OCI-LY3 (cell line): ENCODE measurements at regions not wholly inside any gene's neighbourhood (a gene's known extent, or its start where the extent isn't known, plus 50 kb on each side); places are given as distances from the start of the nearest gene placed in this dataset.

ENCODE experiments used
- H2AFZ ChIP-seq: fragments of 200-600, 300-600 bp; shearing (Covaris generic); 2 replicates; pipeline ENCODE4 v1.6.0; 2014; ENCODE audit warnings: antibody characterized with exemption, low read depth, low read length
- H3K27ac ChIP-seq: fragments of 200-600, 300-600 bp; sonication (generic); 2 replicates; pipeline ENCODE4 v1.5.1; 2014; ENCODE audit warnings: mild to moderate bottlenecking, low read length, moderate library complexity, mixed read lengths
- H3K27me3 ChIP-seq: fragments of 200-600, 300-600 bp; sonication (generic); 2 replicates; pipeline ENCODE4 v1.6.1; 2014; ENCODE audit warnings: low read depth, low read length, mixed read lengths
- H3K36me3 ChIP-seq: fragments of 200-600, 300-600 bp; sonication (generic); replicated peaks from 2 replicates; pipeline ENCODE3; 2014; ENCODE audit warnings: low read depth, low read length, mixed read lengths
- H3K4me1 ChIP-seq: fragments of 300-600, 200-600 bp; sonication (generic); 2 replicates; pipeline ENCODE4 v1.6.1; 2014; ENCODE audit warnings: low read length, mixed read lengths
- H3K4me2 ChIP-seq: fragments of 200-600, 300-600 bp; sonication (generic); 2 replicates; pipeline ENCODE4 v1.6.1; 2014; ENCODE audit warnings: low read length, mixed read lengths
- H3K4me3 ChIP-seq: fragments of 300-600, 200-600 bp; sonication (generic); 2 replicates; pipeline ENCODE4 v1.5.1; 2014; ENCODE audit warnings: antibody characterized with exemption, mild to moderate bottlenecking, low read length, moderate library complexity
- H3K79me2 ChIP-seq: fragments of 300-600, 200-600 bp; shearing (Covaris generic); 2 replicates; pipeline ENCODE4 v1.6.1; 2014; ENCODE audit warnings: mild to moderate bottlenecking, low read length, mixed read lengths
- H3K9ac ChIP-seq: fragments of 300-600, 200-600 bp; shearing (Covaris generic); 2 replicates; pipeline ENCODE4 v1.6.0; 2014; ENCODE audit warnings: mild to moderate bottlenecking, low read length, moderate library complexity
- H3K9me3 ChIP-seq: fragments of 200-600, 300-600 bp; shearing (Covaris generic); 2 replicates; pipeline ENCODE4 v1.6.1; 2014; ENCODE audit warnings: low read length, mixed read lengths; ENCODE audit not compliant: insufficient read depth
- H4K20me1 ChIP-seq: fragments of 200-600, 300-600 bp; sonication (generic); 2 replicates; pipeline ENCODE4 v1.6.1; 2016; ENCODE audit warnings: low read length, mixed read lengths; ENCODE audit not compliant: insufficient read depth
- CTCF ChIP-seq: fragments of 200-600, 300-600 bp; sonication (generic); IDR thresholded peaks from 2 replicates; pipeline ENCODE4 v1.5.1; 2014; ENCODE audit warnings: antibody characterized with exemption, low read length, low read depth
- EZH2phosphoT487 ChIP-seq: fragments of 200-600 bp; shearing (Covaris generic); IDR thresholded peaks from 2 replicates; pipeline ENCODE4 v1.6.1; 2018; ENCODE audit warnings: antibody characterized with exemption, mixed run types, low read depth

- Histone ChIP-seq H3K4me3 (no peak overlapping the region), H2AFZ (no peak overlapping the region)
These were observed 320.1 kb upstream of the MAF start for GRCh38 chr16:79920685-79921084.

GRCh38 chr16:79918916-79919315, 318.4 kb upstream of the MAF start:
- H3K4me2 ChIP-seq: no peak overlapping the region
- no peaks in the 10 kb centered on the region for H3K27me3 ChIP-seq
- no peak overlapping the region for H2AFZ ChIP-seq
- no peak overlapping the region for H3K4me3 ChIP-seq
- no peaks in the 10 kb centered on the region for H4K20me1 ChIP-seq
- no peaks in the 10 kb centered on the region for H3K4me1 ChIP-seq
- no peak overlapping the region for H3K27ac ChIP-seq
- no peaks in the 10 kb centered on the region for H3K79me2 ChIP-seq
- H3K36me3 ChIP-seq: no peaks in the 10 kb centered on the region
- no peak for TF ChIP-seq EZH2phosphoT487
- no peak for TF ChIP-seq CTCF
- H3K9me3 ChIP-seq: no peaks in the 10 kb centered on the region
- H3K9ac ChIP-seq: no peak overlapping the region

More at GRCh38 chr16:79920685-79921084, 320.1 kb upstream of the MAF start:
- no peaks in the 10 kb centered on the region for H3K4me1 ChIP-seq
- H3K27me3 ChIP-seq: no peaks in the 10 kb centered on the region
- no peaks in the 10 kb centered on the region for H3K9me3 ChIP-seq
- H3K4me2 ChIP-seq: no peak overlapping the region
- H4K20me1 ChIP-seq: no peaks in the 10 kb centered on the region
- no peaks in the 10 kb centered on the region for H3K79me2 ChIP-seq
- TF ChIP-seq CTCF (no peak), EZH2phosphoT487 (no peak)
- H3K9ac ChIP-seq: no peak overlapping the region
- no peaks in the 10 kb centered on the region for H3K36me3 ChIP-seq
- no peak overlapping the region for H3K27ac ChIP-seq

GRCh38 chr16:79915761-79916160, 315.2 kb upstream of the MAF start:
- no peak overlapping the region for H2AFZ ChIP-seq
- H3K79me2 ChIP-seq: no peaks in the 10 kb centered on the region
- H3K27ac ChIP-seq: no peak overlapping the region
- H3K9ac ChIP-seq: no peak overlapping the region
- H3K4me3 ChIP-seq: no peak overlapping the region
- no peaks in the 10 kb centered on the region for H4K20me1 ChIP-seq
- H3K4me1 ChIP-seq: no peaks in the 10 kb centered on the region
- no peaks in the 10 kb centered on the region for H3K27me3 ChIP-seq
- TF ChIP-seq CTCF: no peak
- H3K9me3 ChIP-seq: no peaks in the 10 kb centered on the region
- no peak overlapping the region for H3K4me2 ChIP-seq
- no peaks in the 10 kb centered on the region for H3K36me3 ChIP-seq

GRCh38 chr16:79914961-79915720, 314.6 kb upstream of the MAF start:
- H4K20me1 ChIP-seq: no peaks in the 10 kb centered on the region
- H3K9ac ChIP-seq: no peak overlapping the region
- no peak overlapping the region for H3K27ac ChIP-seq
- no peak overlapping the region for H2AFZ ChIP-seq
- TF ChIP-seq CTCF (no peak), EZH2phosphoT487 (no peak)
- no peaks in the 10 kb centered on the region for H3K27me3 ChIP-seq
- H3K4me3 ChIP-seq: no peak overlapping the region
- H3K9me3 ChIP-seq: no peaks in the 10 kb centered on the region
- H3K4me1 ChIP-seq: no peaks in the 10 kb centered on the region
- H3K36me3 ChIP-seq: no peaks in the 10 kb centered on the region
- no peaks in the 10 kb centered on the region for H3K79me2 ChIP-seq
- H3K4me2 ChIP-seq: no peak overlapping the region
